22Rv1 (cell line): ENCODE measurements at regions not wholly inside any gene's neighbourhood (a gene's known extent, or its start where the extent isn't known, plus 50 kb on each side); places are given as distances from the start of the nearest gene placed in this dataset.

Experiments used
- ZFX ChIP-seq: fragments of 450-650 bp; IDR thresholded peaks from 2 replicates; pipeline ENCODE4 v1.6.1; 2017; ENCODE audit warnings: antibody characterized with exemption, borderline replicate concordance
- TF ChIP-seq, protein P1 (sequence below): fragments of 450-650 bp; IDR thresholded peaks from 2 replicates; pipeline ENCODE4 v1.5.1; 2017; ENCODE audit warnings: mild to moderate bottlenecking

DNA sequence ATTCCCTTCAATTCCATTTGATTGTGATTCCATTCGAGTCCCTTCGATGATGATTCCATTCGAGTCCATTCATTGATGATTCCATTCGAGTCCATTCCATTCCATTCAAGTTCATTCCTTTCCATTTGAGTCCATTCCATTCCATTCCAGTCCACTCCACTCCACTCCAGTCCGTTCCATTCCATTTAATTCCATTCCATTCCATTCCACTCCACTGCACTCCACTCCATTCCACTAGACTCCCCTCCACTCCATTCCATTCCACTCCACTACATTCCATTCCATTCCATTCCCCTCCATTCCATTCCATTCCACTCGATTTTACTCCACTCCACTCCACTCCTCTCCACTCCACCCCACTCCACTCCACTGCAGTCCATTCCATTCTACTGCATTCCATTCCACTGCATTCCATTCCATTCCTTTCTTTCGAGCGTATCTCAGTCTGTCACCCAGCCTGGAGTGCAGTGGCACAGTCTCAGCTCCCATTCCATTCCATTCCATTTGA lies 115.7 kb downstream of the ZNF92 start:
- TF ChIP-seq, protein P1, sequence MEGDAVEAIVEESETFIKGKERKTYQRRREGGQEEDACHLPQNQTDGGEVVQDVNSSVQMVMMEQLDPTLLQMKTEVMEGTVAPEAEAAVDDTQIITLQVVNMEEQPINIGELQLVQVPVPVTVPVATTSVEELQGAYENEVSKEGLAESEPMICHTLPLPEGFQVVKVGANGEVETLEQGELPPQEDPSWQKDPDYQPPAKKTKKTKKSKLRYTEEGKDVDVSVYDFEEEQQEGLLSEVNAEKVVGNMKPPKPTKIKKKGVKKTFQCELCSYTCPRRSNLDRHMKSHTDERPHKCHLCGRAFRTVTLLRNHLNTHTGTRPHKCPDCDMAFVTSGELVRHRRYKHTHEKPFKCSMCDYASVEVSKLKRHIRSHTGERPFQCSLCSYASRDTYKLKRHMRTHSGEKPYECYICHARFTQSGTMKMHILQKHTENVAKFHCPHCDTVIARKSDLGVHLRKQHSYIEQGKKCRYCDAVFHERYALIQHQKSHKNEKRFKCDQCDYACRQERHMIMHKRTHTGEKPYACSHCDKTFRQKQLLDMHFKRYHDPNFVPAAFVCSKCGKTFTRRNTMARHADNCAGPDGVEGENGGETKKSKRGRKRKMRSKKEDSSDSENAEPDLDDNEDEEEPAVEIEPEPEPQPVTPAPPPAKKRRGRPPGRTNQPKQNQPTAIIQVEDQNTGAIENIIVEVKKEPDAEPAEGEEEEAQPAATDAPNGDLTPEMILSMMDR, result no peak
- no peak for TF ChIP-seq ZFX
